ENCODE measurements at regions not wholly inside any gene's neighbourhood (a gene's known extent, or its start where the extent isn't known, plus 50 kb on each side); places are given as distances from the start of the nearest gene placed in this dataset.

DNA sequence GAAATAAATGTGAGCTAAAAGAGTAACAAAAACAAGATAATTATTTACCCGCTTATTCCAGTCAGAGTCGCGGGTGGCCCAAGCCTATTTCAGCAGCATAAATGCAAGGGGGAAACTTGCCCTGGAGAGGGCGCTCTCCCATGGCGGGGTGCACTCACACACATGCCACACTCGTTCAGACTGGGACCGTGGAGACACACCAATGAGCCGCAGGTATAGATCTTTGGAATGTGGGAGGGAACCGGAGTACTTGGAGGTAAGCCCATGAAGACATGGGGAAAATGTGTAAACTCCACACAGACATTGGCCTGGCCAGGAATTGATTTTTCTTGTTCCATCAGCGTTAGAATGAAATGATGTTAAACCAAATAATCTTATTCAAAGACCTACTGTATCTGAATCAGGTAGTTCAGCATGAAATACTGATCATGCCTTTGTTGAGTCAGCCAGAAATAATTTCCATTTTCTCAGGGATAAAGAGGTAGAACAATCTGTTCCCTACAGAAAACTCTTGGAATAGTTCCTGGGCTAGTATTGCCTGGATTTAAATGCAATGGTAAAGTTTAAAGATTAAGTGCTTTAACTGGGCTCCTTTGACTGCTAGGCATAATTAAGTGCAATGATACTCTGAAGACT is 191.5 kb downstream of the MCHR2 start:
- no peak for ATAC-seq
- H3K4me3 ChIP-seq (replicated peaks in 1 of 3; ENCODE audit: insufficient read depth in 1 of 3, low read depth in 2 of 3, low read length in 3 of 3), result no peak overlapping the region
- no peaks in the 10 kb centered on the region for H3K79me2 ChIP-seq (ENCODE audit: insufficient read depth, low read length)
- no TSS peak for BruUV-seq (replicated peaks)
- no peaks in the 10 kb centered on the region; a peak in 1 of 5 replicates for H3K27me3 ChIP-seq (ENCODE audit: control insufficient read depth in 1 of 2, insufficient read depth in 2 of 2, low read length in 2 of 2)
- no peaks in the 10 kb centered on the region for H4K20me1 ChIP-seq (ENCODE audit: insufficient read depth, low read length)
- 11% methylated on average over 9 of the region's 10 CpGs for WGBS (ENCODE audit: low lambda C conversion rate)
- H3K4me2 ChIP-seq (ENCODE audit: low read depth, low read length), result no peak overlapping the region
- DNase-seq (ENCODE audit: low spot score), result no peak
- no peak for TF ChIP-seq ZNF33B (CRISPR knock-in tag; IDR thresholded peaks at IDR 0.05)
- no peak for TF ChIP-seq MAZ (IDR thresholded peaks at IDR 0.05; ENCODE audit: borderline replicate concordance, low read depth, low read length)
- no peak for TF ChIP-seq MAZ (CRISPR knock-in tag; IDR thresholded peaks at IDR 0.05; ENCODE audit: low read depth)
- no peak overlapping the region for H3K9ac ChIP-seq (ENCODE audit: insufficient read depth, low read depth, low read length)
- H3K4me1 ChIP-seq (ENCODE audit: insufficient read depth, low read length), result no peaks in the 10 kb centered on the region
- POLR2A ChIA-PET, result no interaction called here
- no peaks in the 10 kb centered on the region for H3K36me3 ChIP-seq (replicated peaks in 1 of 2; ENCODE audit: control insufficient read depth in 1 of 2, insufficient read depth in 2 of 2, low read length in 2 of 2)
- FAIRE-seq, result no peak
- H2AFZ ChIP-seq (ENCODE audit: low read length), result no peak overlapping the region
- H3K27ac ChIP-seq (ENCODE audit: extremely low read length, insufficient read depth, low read length), result no peak overlapping the region
- intact Hi-C loops (cut with micrococcal nuclease; ENCODE audit: unreplicated experiment), result no loop called here
- in situ Hi-C loops (cut with HindIII; ENCODE audit: extremely low pct_ligation_motif_present, low pct_unique_long_range_greater_than_20kb), result loop anchor here (25.0 kb wide), 1 partner anchor 465 kb away; the partner anchor contains the start of gene FAXC
- CTCF ChIA-PET (ENCODE audit: low intra/inter-chr PET ratio, low total read pairs), result no interaction called here
- no peaks in the 10 kb centered on the region for H3K9me3 ChIP-seq (ENCODE audit: low read length)

DNA sequence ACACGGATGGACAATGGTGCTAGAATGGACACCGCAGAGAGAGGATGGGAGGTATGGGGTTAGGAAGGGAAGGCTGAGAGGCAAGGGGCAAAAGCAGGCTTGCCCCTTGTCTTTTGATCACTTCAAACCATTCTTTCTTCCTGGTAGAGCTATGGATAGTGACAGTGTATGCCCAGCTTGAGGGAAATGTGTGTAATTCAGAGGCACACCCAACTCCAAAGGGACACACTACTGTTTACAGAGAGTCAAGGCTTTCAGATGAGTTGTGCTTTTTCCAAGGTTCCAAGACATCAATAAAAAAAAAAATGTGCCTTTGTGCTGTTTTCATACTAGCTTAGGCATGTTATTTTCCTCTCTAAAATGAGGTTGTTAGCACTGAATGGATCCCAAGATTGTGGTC is 185.0 kb downstream of the MCHR2 start:
- POLR2A ChIA-PET, result no interaction called here
- no TSS peak for BruUV-seq (replicated peaks)

More for the DNA sequence above, 185.0 kb downstream of the MCHR2 start:
- intact Hi-C loops (cut with micrococcal nuclease; ENCODE audit: unreplicated experiment) (no loop called here), in situ Hi-C loops (cut with HindIII; ENCODE audit: extremely low pct_ligation_motif_present, low pct_unique_long_range_greater_than_20kb) (loop anchor here (25.0 kb wide), 1 partner anchor 472 kb away; the partner anchor contains the start of gene FAXC)
- FAIRE-seq, result no peak
- H3K27ac ChIP-seq (ENCODE audit: extremely low read length, insufficient read depth, low read length), result no peak overlapping the region
- H2AFZ ChIP-seq (ENCODE audit: low read length), result no peak overlapping the region
- no peaks in the 10 kb centered on the region for H4K20me1 ChIP-seq (ENCODE audit: insufficient read depth, low read length)
- H3K4me2 ChIP-seq (ENCODE audit: low read depth, low read length), result no peak overlapping the region
- no peak for ATAC-seq
- H3K4me1 ChIP-seq (ENCODE audit: insufficient read depth, low read length), result no peaks in the 10 kb centered on the region
- no peaks in the 10 kb centered on the region for H3K79me2 ChIP-seq (ENCODE audit: insufficient read depth, low read length)
- no peaks in the 10 kb centered on the region for H3K36me3 ChIP-seq (replicated peaks in 1 of 2; ENCODE audit: control insufficient read depth in 1 of 2, insufficient read depth in 2 of 2, low read length in 2 of 2)
- TF ChIP-seq SMYD3 (CRISPR knock-in tag; IDR thresholded peaks at IDR 0.05) (no peak), RFXANK (CRISPR knock-in tag; IDR thresholded peaks at IDR 0.05) (no peak), ZNF205 (CRISPR knock-in tag; IDR thresholded peaks at IDR 0.05) (no peak), MIER3 (CRISPR knock-in tag; IDR thresholded peaks at IDR 0.05; ENCODE audit: borderline replicate concordance) (no peak), SETDB1 (CRISPR knock-in tag; IDR thresholded peaks at IDR 0.05; ENCODE audit: borderline replicate concordance) (no peak), ZNF614 (CRISPR knock-in tag; IDR thresholded peaks at IDR 0.05; ENCODE audit: borderline replicate concordance) (no peak), ZNF572 (CRISPR knock-in tag; IDR thresholded peaks at IDR 0.05) (no peak), ZNF317 (CRISPR knock-in tag; IDR thresholded peaks at IDR 0.05) (no peak), SAFB2 (CRISPR knock-in tag; IDR thresholded peaks at IDR 0.05; ENCODE audit: borderline replicate concordance, low read depth) (no peak), ZNF737 (CRISPR knock-in tag; IDR thresholded peaks at IDR 0.05; ENCODE audit: borderline replicate concordance) (no peak), ZMAT3 (CRISPR knock-in tag; conservative IDR thresholded peaks at IDR 0.05) (no peak), ZNF746 (CRISPR knock-in tag; IDR thresholded peaks at IDR 0.05) (no peak)
- CTCF ChIA-PET (ENCODE audit: low intra/inter-chr PET ratio, low total read pairs), result no interaction called here
- no peak overlapping the region for H3K9ac ChIP-seq (ENCODE audit: insufficient read depth, low read depth, low read length)
- 27% methylated on average over 2 of the region's 2 CpGs for WGBS (ENCODE audit: low lambda C conversion rate)
- DNase-seq (ENCODE audit: low spot score), result no peak
- H3K27me3 ChIP-seq (ENCODE audit: control insufficient read depth in 1 of 2, insufficient read depth in 2 of 2, low read length in 2 of 2), result no peaks in the 10 kb centered on the region
- H3K4me3 ChIP-seq (replicated peaks in 1 of 3; ENCODE audit: insufficient read depth in 1 of 3, low read depth in 2 of 3, low read length in 3 of 3), result no peak overlapping the region
- no peaks in the 10 kb centered on the region for H3K9me3 ChIP-seq (ENCODE audit: low read length)
